ENCODE measurements at regions not wholly inside any gene's neighbourhood (a gene's known extent, or its start where the extent isn't known, plus 50 kb on each side); places are given as distances from the start of the nearest gene placed in this dataset.

DNA sequence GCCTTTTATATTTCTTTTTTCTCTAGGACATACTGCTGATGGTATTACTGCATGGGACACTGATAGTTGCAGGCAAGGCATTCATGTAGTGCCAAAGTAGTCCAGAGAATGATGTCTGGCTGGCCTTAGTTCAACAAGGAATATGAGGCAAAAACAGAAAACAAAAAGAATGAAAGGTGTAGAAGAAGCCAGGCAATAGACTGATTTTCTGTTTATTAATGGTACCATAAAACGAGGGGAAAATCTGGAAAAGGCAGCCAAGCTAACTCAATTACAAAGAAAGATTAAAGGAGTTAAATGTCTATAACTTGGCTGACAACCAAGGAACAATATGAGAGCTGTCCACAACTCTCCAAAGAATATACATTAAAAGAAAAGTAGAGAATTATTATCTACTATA lies 284.9 kb downstream of the ZEB2 start:
- H3K4me3 ChIP-seq (ENCODE audit: control extremely low read depth in 1 of 5, extremely low read depth in 1 of 5, insufficient read depth in 1 of 5, low read depth in 2 of 5, low read length in 4 of 5): no peak overlapping the region
- H3K9me3 ChIP-seq (ENCODE audit: control extremely low read depth in 1 of 3, control insufficient read depth in 2 of 3, insufficient read depth in 1 of 3, low read length in 2 of 3): peaks cover 0 to 3% (median 0%) of the 10 kb centered on the region in 3 donors
- no CpG with 5 or more reads among the region's 1 CpG for WGBS (ENCODE audit: insufficient coverage)
- peaks cover 36 to 45% of the 10 kb centered on the region in 2 donors for H3K4me1 ChIP-seq (ENCODE audit: control insufficient read depth in 2 of 2, insufficient read depth in 2 of 2, low read length in 2 of 2)
- no peaks in the 10 kb centered on the region for H3K36me3 ChIP-seq (replicated peaks in 1 of 2; ENCODE audit: control extremely low read depth in 1 of 2, control insufficient read depth in 1 of 2, extremely low read depth in 1 of 2, insufficient read depth in 2 of 2, low read length in 1 of 2)
- ChIA-PET CTCF (no interaction called here), POLR2A (interaction anchor here (0.6 kb wide), 1 partner anchor 81 kb away, joined by 3 read pairs; no protein-coding TSS in a partner anchor)
- no peak overlapping the region for H3K9ac ChIP-seq (ENCODE audit: low read length)
- no peak for TF ChIP-seq EZH2 (IDR thresholded peaks at IDR 0.05; ENCODE audit: borderline replicate concordance, insufficient read depth, low read depth, low read length, poor library complexity, severe bottlenecking)
- TF ChIP-seq, protein P1, sequence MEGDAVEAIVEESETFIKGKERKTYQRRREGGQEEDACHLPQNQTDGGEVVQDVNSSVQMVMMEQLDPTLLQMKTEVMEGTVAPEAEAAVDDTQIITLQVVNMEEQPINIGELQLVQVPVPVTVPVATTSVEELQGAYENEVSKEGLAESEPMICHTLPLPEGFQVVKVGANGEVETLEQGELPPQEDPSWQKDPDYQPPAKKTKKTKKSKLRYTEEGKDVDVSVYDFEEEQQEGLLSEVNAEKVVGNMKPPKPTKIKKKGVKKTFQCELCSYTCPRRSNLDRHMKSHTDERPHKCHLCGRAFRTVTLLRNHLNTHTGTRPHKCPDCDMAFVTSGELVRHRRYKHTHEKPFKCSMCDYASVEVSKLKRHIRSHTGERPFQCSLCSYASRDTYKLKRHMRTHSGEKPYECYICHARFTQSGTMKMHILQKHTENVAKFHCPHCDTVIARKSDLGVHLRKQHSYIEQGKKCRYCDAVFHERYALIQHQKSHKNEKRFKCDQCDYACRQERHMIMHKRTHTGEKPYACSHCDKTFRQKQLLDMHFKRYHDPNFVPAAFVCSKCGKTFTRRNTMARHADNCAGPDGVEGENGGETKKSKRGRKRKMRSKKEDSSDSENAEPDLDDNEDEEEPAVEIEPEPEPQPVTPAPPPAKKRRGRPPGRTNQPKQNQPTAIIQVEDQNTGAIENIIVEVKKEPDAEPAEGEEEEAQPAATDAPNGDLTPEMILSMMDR (IDR thresholded peaks at IDR 0.05): no peak
- Mint-ChIP-seq H3K27me3 (no peaks in the 10 kb centered on the region), H3K4me1 (peaks cover 78% of the 10 kb centered on the region), H3K27ac (no peak overlapping the region), H3K9me3 (ENCODE audit: insufficient read depth) (no peaks in the 10 kb centered on the region), H3K4me3 (no peak overlapping the region)
- H3K27ac ChIP-seq (ENCODE audit: low read length in 2 of 2): no peak overlapping the region
- H3K27me3 ChIP-seq (replicated peaks in 1 of 4; ENCODE audit: control extremely low read depth in 1 of 4, control insufficient read depth in 3 of 4, insufficient read depth in 4 of 4, low read length in 3 of 4): no peaks in the 10 kb centered on the region
- intact Hi-C loops (cut with micrococcal nuclease): loop anchor here (5.0 to 10.0 kb wide), 2 partner anchors 33 to 150 kb away; no protein-coding TSS in a partner anchor
- no peaks in the 10 kb centered on the region for H4K20me1 ChIP-seq (ENCODE audit: control insufficient read depth, insufficient read depth, low read length, poor library complexity, severe bottlenecking)
- no peak overlapping the region for H2AFZ ChIP-seq (ENCODE audit: insufficient read depth, low read depth, low read length, poor library complexity, severe bottlenecking)
- H3K4me2 ChIP-seq (replicated peaks; ENCODE audit: low read depth, low read length, poor library complexity, severe bottlenecking): no peak overlapping the region
- DNase-seq (no peak), ATAC-seq (ENCODE audit: low read depth) (no peak)
- peaks cover 29% of the 10 kb centered on the region for H3K79me2 ChIP-seq (ENCODE audit: control insufficient read depth, insufficient read depth, low read length)

DNA sequence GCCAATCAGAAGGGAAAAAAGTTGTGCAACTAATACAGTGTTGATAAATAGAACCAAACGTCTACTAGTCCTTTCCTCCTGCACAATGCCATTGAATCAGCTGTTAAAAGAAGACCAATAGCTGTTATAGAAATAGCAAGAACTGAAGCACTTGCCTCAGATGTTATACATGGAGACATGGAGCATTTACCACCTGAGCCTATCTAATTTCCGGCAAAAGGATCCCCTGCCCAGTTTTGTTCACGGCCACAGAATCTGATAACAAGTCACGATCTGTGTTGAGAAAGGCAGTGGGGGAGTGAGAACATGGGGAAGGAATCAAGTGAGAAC lies 285.4 kb downstream of the ZEB2 start:
- peaks cover 30 to 40% of the 10 kb centered on the region in 2 donors for H3K4me1 ChIP-seq (ENCODE audit: control insufficient read depth in 2 of 2, insufficient read depth in 2 of 2, low read length in 2 of 2)
- H3K4me3 Mint-ChIP-seq: peak overlapping the region; percentile 7
- no peak overlapping the region for H2AFZ ChIP-seq (ENCODE audit: insufficient read depth, low read depth, low read length, poor library complexity, severe bottlenecking)
- intact Hi-C loops (cut with micrococcal nuclease): loop anchor here (10.0 kb wide), 1 partner anchor 150 kb away; no protein-coding TSS in a partner anchor
- WGBS (ENCODE audit: insufficient coverage): 80% methylated on average over 1 of the region's 4 CpGs
- no peak for ATAC-seq (ENCODE audit: low read depth)
- ChIA-PET POLR2A (no interaction called here), CTCF (interaction anchor here (1.1 kb wide), 1 partner anchor 15 kb away, joined by 3 read pairs; no protein-coding TSS in a partner anchor)
- H3K9me3 ChIP-seq (ENCODE audit: control extremely low read depth in 1 of 3, control insufficient read depth in 2 of 3, insufficient read depth in 1 of 3, low read length in 2 of 3): peaks cover 0 to 3% (median 0%) of the 10 kb centered on the region in 3 donors
- no peaks in the 10 kb centered on the region for H3K9me3 Mint-ChIP-seq (ENCODE audit: insufficient read depth)
- H3K9ac ChIP-seq (ENCODE audit: low read length): no peak overlapping the region
- H3K79me2 ChIP-seq (ENCODE audit: control insufficient read depth, insufficient read depth, low read length): peaks cover 29% of the 10 kb centered on the region
- no peak overlapping the region for H3K4me3 ChIP-seq (ENCODE audit: control extremely low read depth in 1 of 5, extremely low read depth in 1 of 5, insufficient read depth in 1 of 5, low read depth in 2 of 5, low read length in 4 of 5)
- no peak for TF ChIP-seq EZH2 (IDR thresholded peaks at IDR 0.05; ENCODE audit: borderline replicate concordance, insufficient read depth, low read depth, low read length, poor library complexity, severe bottlenecking)
- TF ChIP-seq, protein P1 (IDR thresholded peaks at IDR 0.05): no peak
- no peaks in the 10 kb centered on the region for H3K27me3 Mint-ChIP-seq
- H4K20me1 ChIP-seq (ENCODE audit: control insufficient read depth, insufficient read depth, low read length, poor library complexity, severe bottlenecking): no peaks in the 10 kb centered on the region
- H3K4me2 ChIP-seq (replicated peaks; ENCODE audit: low read depth, low read length, poor library complexity, severe bottlenecking): no peak overlapping the region
- no peak overlapping the region for H3K27ac Mint-ChIP-seq
- H3K27me3 ChIP-seq (replicated peaks in 1 of 4; ENCODE audit: control extremely low read depth in 1 of 4, control insufficient read depth in 3 of 4, insufficient read depth in 4 of 4, low read length in 3 of 4): no peaks in the 10 kb centered on the region
- H3K27ac ChIP-seq (ENCODE audit: low read length in 2 of 2): no peak overlapping the region
- no peak for DNase-seq
- peaks cover 73% of the 10 kb centered on the region for H3K4me1 Mint-ChIP-seq
- H3K36me3 ChIP-seq (replicated peaks in 1 of 2; ENCODE audit: control extremely low read depth in 1 of 2, control insufficient read depth in 1 of 2, extremely low read depth in 1 of 2, insufficient read depth in 2 of 2, low read length in 1 of 2): no peaks in the 10 kb centered on the region
